Activated T-cell treated with anti-CD3 and anti-CD28 coated beads, Interleukin-2, amount 50 U/mL, for 4 hours (primary cell): ENCODE measurements at regions not wholly inside any gene's neighbourhood (a gene's known extent, or its start where the extent isn't known, plus 50 kb on each side); places are given as distances from the start of the nearest gene placed in this dataset.

Experiments
- ATAC-seq, 2 donors: fragments of 200-7000 bp; cut with Tn5 transposase; one replicate each; pipeline ENCODE4 v1.10.0; 2021
- DNase-seq: peaks from one replicate; pipeline ENCODE4 v3.0.0-alpha.2; 2020
- H3K27me3 Mint-ChIP-seq: one replicate; pipeline ENCODE4 v1.8.0; 2021; ENCODE audit warnings: low read depth, mixed read lengths
- H3K36me3 Mint-ChIP-seq: one replicate; pipeline ENCODE4 v1.8.0; 2022; ENCODE audit warnings: mixed read lengths; ENCODE audit not compliant: insufficient read depth
- H3K4me1 Mint-ChIP-seq: one replicate; pipeline ENCODE4 v1.8.0; 2021; ENCODE audit warnings: low read depth, mixed read lengths
- H3K4me3 Mint-ChIP-seq: one replicate; pipeline ENCODE4 v1.8.0; 2021; ENCODE audit warnings: mild to moderate bottlenecking, moderate library complexity, mixed read lengths
- H3K9me3 Mint-ChIP-seq: one replicate; pipeline ENCODE4 v1.8.0; 2021; ENCODE audit warnings: mixed read lengths

- Mint-ChIP-seq H3K4me1 (no peaks in the 10 kb centered on the region), H3K27me3 (no peaks in the 10 kb centered on the region), H3K4me3 (no peak overlapping the region), H3K9me3 (no peaks in the 10 kb centered on the region), H3K36me3 (no peaks in the 10 kb centered on the region)
- DNase-seq (no peak), ATAC-seq (no peak)
Measured at GRCh38 chr5:168177831-168178450, 113.5 kb upstream of the WWC1 start.

GRCh38 chr5:168179192-168179593 lies 112.3 kb upstream of the WWC1 start:
- Mint-ChIP-seq H3K36me3 (no peaks in the 10 kb centered on the region), H3K4me1 (no peaks in the 10 kb centered on the region), H3K9me3 (no peaks in the 10 kb centered on the region), H3K4me3 (no peak overlapping the region), H3K27me3 (no peaks in the 10 kb centered on the region)
- ATAC-seq (no peak), DNase-seq (no peak)

DNA sequence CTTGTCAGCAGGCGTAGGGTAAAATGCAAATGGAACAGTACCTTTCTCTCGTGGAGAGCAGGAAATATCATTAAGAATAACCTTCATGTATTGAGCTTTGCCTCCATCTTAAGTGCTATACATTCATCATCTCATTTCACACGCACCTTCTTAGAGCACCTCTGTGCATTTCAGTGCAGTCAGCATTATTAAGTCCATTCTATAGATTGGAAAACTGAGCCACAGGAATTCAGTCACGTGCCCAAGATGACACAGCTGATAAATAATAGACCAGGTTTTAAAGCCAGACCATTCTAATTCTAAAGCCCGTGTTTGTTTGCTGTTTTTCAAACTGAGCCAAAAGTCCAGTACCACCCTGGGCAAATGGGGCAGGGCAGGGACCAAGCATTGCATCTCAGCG lies 109.2 kb upstream of the WWC1 start:
- peaks cover 3% of the 10 kb centered on the region for H3K27me3 Mint-ChIP-seq
- ATAC-seq (no peak), DNase-seq (no peak)
- H3K4me1 Mint-ChIP-seq: no peaks in the 10 kb centered on the region
- no peaks in the 10 kb centered on the region for H3K36me3 Mint-ChIP-seq
- H3K4me3 Mint-ChIP-seq: no peak overlapping the region
- no peaks in the 10 kb centered on the region for H3K9me3 Mint-ChIP-seq

- no peak for ATAC-seq
- no peak for DNase-seq
- Mint-ChIP-seq H3K9me3 (no peaks in the 10 kb centered on the region), H3K36me3 (no peaks in the 10 kb centered on the region), H3K27me3 (peaks cover 3% of the 10 kb centered on the region), H3K4me3 (no peak overlapping the region), H3K4me1 (no peaks in the 10 kb centered on the region)
Measured at GRCh38 chr5:168184103-168184502, 107.3 kb upstream of the WWC1 start.

GRCh38 chr5:168186289-168187074 lies 105.0 kb upstream of the WWC1 start:
- ATAC-seq: no peak

GRCh38 chr5:168187614-168188013 lies 103.8 kb upstream of the WWC1 start:
- Mint-ChIP-seq H3K27me3 (peaks cover 5% of the 10 kb centered on the region), H3K4me3 (no peak overlapping the region)
- no peak for ATAC-seq

More at GRCh38 chr5:168186289-168187074, 105.0 kb upstream of the WWC1 start:
- Mint-ChIP-seq H3K9me3 (no peaks in the 10 kb centered on the region), H3K27me3 (peaks cover 5% of the 10 kb centered on the region), H3K36me3 (no peaks in the 10 kb centered on the region), H3K4me3 (no peak overlapping the region), H3K4me1 (no peaks in the 10 kb centered on the region)
- DNase-seq: no peak

GRCh38 chr5:168188182-168188581 lies 103.3 kb upstream of the WWC1 start:
- no peak overlapping the region for H3K4me3 Mint-ChIP-seq
- H3K9me3 Mint-ChIP-seq: no peaks in the 10 kb centered on the region
- no peaks in the 10 kb centered on the region for H3K4me1 Mint-ChIP-seq
- ATAC-seq (no peak), DNase-seq (no peak)
- peaks cover 8% of the 10 kb centered on the region for H3K27me3 Mint-ChIP-seq
- H3K36me3 Mint-ChIP-seq: no peaks in the 10 kb centered on the region

More at GRCh38 chr5:168187614-168188013, 103.8 kb upstream of the WWC1 start:
- Mint-ChIP-seq H3K9me3 (no peaks in the 10 kb centered on the region), H3K4me1 (no peaks in the 10 kb centered on the region), H3K36me3 (no peaks in the 10 kb centered on the region)
- no peak for DNase-seq

- Mint-ChIP-seq H3K4me1 (no peaks in the 10 kb centered on the region), H3K9me3 (no peaks in the 10 kb centered on the region)
- ATAC-seq: no peak
Measured at GRCh38 chr5:168192120-168192519, 99.3 kb upstream of the WWC1 start.

DNA sequence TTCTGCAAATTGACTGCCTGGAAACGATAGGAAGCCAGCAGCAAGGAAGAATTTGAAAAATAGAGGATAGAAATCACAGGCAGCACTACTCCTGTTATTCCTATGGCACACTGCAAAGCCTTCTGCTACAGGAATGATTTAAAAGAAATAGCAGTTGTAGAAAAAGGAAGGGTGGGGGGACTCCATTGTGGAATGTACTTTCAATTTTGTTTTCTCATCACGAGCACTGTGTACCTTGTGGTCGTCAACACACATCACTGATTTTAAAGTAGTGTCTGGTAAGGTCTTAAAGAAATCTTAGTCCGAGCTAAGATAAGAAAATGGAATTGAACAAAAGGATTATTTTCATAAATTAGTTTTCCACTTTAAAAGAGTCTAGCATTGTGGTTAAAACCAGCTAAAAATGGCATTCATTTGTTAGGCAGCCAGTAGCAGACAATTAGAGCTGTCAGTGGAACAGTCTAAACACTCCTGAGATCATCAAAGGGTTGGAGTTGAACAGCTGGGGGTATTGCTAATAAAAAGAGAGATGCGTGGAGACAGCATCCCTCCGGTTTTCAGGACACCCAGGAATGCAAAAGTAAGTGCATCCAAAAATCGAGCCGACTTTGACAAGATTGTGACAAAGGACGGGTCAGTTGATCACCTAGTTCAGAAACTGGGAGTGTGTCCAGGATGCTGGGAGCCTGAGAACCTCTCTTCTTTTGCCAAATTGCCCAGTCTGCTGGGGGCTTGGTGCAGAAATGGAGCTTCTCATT lies 97.8 kb upstream of the WWC1 start:
- no peak overlapping the region for H3K4me3 Mint-ChIP-seq
- no peak for DNase-seq
- no peaks in the 10 kb centered on the region for H3K9me3 Mint-ChIP-seq
- no peak for ATAC-seq
- peaks cover 8% of the 10 kb centered on the region for H3K27me3 Mint-ChIP-seq
- no peaks in the 10 kb centered on the region for H3K4me1 Mint-ChIP-seq
- H3K36me3 Mint-ChIP-seq: no peaks in the 10 kb centered on the region

More at GRCh38 chr5:168192120-168192519, 99.3 kb upstream of the WWC1 start:
- no peaks in the 10 kb centered on the region for H3K36me3 Mint-ChIP-seq
- H3K27me3 Mint-ChIP-seq: peaks cover 8% of the 10 kb centered on the region
- no peak overlapping the region for H3K4me3 Mint-ChIP-seq
- no peak for DNase-seq

DNA sequence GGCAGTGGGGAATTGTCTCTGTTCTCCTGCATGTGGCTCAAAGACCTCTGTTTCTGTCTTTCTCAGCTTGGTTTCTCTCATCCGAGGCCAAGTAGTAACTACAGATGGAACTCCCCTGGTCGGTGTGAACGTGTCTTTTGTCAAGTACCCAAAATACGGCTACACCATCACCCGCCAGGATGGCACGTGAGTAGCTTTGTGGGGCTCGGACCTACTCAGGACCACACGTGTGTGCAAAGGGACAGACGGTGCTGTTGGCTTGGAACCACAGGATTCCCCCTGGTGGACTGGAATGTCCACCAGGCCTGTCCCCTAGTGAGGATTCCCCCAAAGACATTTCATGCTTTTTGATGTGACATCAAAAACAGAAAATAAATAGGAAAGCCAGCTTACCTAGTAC lies 96.3 kb upstream of the WWC1 start:
- DNase-seq: no peak
- Mint-ChIP-seq H3K36me3 (no peaks in the 10 kb centered on the region), H3K4me1 (no peaks in the 10 kb centered on the region), H3K9me3 (no peaks in the 10 kb centered on the region), H3K4me3 (no peak overlapping the region), H3K27me3 (peaks cover 8% of the 10 kb centered on the region)
- no peak for ATAC-seq

- H3K9me3 Mint-ChIP-seq: no peaks in the 10 kb centered on the region
- DNase-seq: no peak
- H3K4me1 Mint-ChIP-seq: no peaks in the 10 kb centered on the region
- no peak for ATAC-seq
- peaks cover 3% of the 10 kb centered on the region for H3K27me3 Mint-ChIP-seq
- no peak overlapping the region for H3K4me3 Mint-ChIP-seq
- no peaks in the 10 kb centered on the region for H3K36me3 Mint-ChIP-seq
Measured at GRCh38 chr5:168198359-168198758, 93.1 kb upstream of the WWC1 start.

GRCh38 chr5:168202996-168203395 lies 88.4 kb upstream of the WWC1 start:
- DNase-seq (no peak), ATAC-seq (no peak)
- H3K9me3 Mint-ChIP-seq: no peaks in the 10 kb centered on the region
- H3K36me3 Mint-ChIP-seq: no peaks in the 10 kb centered on the region
- H3K27me3 Mint-ChIP-seq: no peaks in the 10 kb centered on the region
- H3K4me3 Mint-ChIP-seq: no peak overlapping the region
- no peaks in the 10 kb centered on the region for H3K4me1 Mint-ChIP-seq

- Mint-ChIP-seq H3K4me3 (no peak overlapping the region), H3K27me3 (no peaks in the 10 kb centered on the region), H3K4me1 (no peaks in the 10 kb centered on the region), H3K36me3 (no peaks in the 10 kb centered on the region), H3K9me3 (no peaks in the 10 kb centered on the region)
- no peak for ATAC-seq
- DNase-seq: no peak
Measured at GRCh38 chr5:168204165-168204564, 87.3 kb upstream of the WWC1 start.

DNA sequence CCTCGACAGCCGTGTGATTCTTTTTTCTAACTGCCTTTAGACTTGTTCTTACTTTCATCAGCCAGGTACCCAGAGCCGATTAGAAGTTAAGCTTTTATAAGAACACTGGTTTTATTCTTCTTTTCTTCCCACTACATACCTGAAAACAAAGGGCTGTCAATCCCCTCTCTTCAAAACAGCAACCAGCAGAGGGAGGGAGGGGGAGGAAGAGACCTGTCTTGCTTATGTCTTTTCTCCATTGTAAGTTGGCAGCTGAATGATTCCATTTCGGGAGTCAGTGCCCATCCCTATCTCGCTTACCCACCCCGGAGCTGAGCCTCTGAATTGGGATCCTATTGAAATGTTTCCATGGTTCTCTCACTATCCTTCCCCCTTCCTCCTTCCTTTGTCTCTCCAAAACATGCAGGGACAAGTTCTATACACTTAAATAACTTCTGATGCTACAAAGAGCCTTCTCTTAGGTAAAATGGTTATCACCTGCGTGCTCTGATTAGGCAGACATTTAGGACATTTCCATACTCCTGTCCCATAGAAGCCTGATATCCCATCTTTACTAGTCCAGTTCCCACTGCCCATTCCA lies 83.9 kb upstream of the WWC1 start:
- DNase-seq (no peak), ATAC-seq (no peak)
- Mint-ChIP-seq H3K4me1 (no peaks in the 10 kb centered on the region), H3K4me3 (no peak overlapping the region), H3K36me3 (no peaks in the 10 kb centered on the region), H3K9me3 (no peaks in the 10 kb centered on the region), H3K27me3 (no peaks in the 10 kb centered on the region)
